ENCODE measurements at regions not wholly inside any gene's neighbourhood (a gene's known extent, or its start where the extent isn't known, plus 50 kb on each side); places are given as distances from the start of the nearest gene placed in this dataset.
"Not testable (repeated sequence)": the region's sequence is repeated elsewhere in the genome, so short reads cannot be mapped to it uniquely, and the experiment has no call there.

GRCh38 chr3:86389759-86390158 lies 601.2 kb downstream of the VGLL3 start:
- TF ChIP-seq, protein P1, sequence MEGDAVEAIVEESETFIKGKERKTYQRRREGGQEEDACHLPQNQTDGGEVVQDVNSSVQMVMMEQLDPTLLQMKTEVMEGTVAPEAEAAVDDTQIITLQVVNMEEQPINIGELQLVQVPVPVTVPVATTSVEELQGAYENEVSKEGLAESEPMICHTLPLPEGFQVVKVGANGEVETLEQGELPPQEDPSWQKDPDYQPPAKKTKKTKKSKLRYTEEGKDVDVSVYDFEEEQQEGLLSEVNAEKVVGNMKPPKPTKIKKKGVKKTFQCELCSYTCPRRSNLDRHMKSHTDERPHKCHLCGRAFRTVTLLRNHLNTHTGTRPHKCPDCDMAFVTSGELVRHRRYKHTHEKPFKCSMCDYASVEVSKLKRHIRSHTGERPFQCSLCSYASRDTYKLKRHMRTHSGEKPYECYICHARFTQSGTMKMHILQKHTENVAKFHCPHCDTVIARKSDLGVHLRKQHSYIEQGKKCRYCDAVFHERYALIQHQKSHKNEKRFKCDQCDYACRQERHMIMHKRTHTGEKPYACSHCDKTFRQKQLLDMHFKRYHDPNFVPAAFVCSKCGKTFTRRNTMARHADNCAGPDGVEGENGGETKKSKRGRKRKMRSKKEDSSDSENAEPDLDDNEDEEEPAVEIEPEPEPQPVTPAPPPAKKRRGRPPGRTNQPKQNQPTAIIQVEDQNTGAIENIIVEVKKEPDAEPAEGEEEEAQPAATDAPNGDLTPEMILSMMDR (IDR thresholded peaks at IDR 0.05): not testable (repeated sequence)
- TF ChIP-seq POLR2A (IDR thresholded peaks at IDR 0.05): not testable (repeated sequence)

Data from thyroid gland (tissue), 4 donors.